Trophoblast cell (in vitro differentiated cells and primary cell): ENCODE measurements at regions not wholly inside any gene's neighbourhood (a gene's known extent, or its start where the extent isn't known, plus 50 kb on each side); places are given as distances from the start of the nearest gene placed in this dataset.
A peak's percentile ranks its signal among the peaks of the same experiment; 100 is the strongest.

Experiments
- DNase-seq, 2 donors: peaks; one replicate each; pipeline ENCODE4 v3.0.0-alpha.2; 2016
- H2AFZ ChIP-seq: 2 replicates; pipeline ENCODE4 v1.6.1; 2013; ENCODE audit warnings: low read length, moderate library complexity, mild to moderate bottlenecking; ENCODE audit not compliant: insufficient read depth, poor library complexity
- H2AK5ac ChIP-seq: 2 replicates; pipeline ENCODE4 v1.6.1; 2013; ENCODE audit warnings: mild to moderate bottlenecking, low read length
- H2BK120ac ChIP-seq: 2 replicates; pipeline ENCODE4 v1.6.1; 2013; ENCODE audit warnings: low read length, mild to moderate bottlenecking, moderate library complexity; ENCODE audit not compliant: insufficient read depth, poor library complexity
- H2BK12ac ChIP-seq: 2 replicates; pipeline ENCODE4 v1.6.1; 2013; ENCODE audit warnings: mild to moderate bottlenecking, low read length, moderate library complexity
- H2BK5ac ChIP-seq: 2 replicates; pipeline ENCODE4 v1.6.1; 2013; ENCODE audit warnings: low read length, low read depth, moderate library complexity, mild to moderate bottlenecking; ENCODE audit not compliant: poor library complexity
- H3K14ac ChIP-seq: 2 replicates; pipeline ENCODE4 v1.6.1; 2013; ENCODE audit warnings: mild to moderate bottlenecking, low read length
- H3K18ac ChIP-seq: 2 replicates; pipeline ENCODE4 v1.6.1; 2013; ENCODE audit warnings: mild to moderate bottlenecking, low read length
- H3K23ac ChIP-seq: 2 replicates; pipeline ENCODE4 v1.6.1; 2013; ENCODE audit warnings: low read length
- H3K27ac ChIP-seq: 2 replicates; pipeline ENCODE4 v1.5.1; 2013; ENCODE audit warnings: low read depth, mild to moderate bottlenecking, inconsistent platforms, low read length, moderate library complexity
- H3K27me3 ChIP-seq: 2 replicates; pipeline ENCODE4 v1.6.1; 2013; ENCODE audit warnings: inconsistent platforms, mild to moderate bottlenecking, low read length, moderate library complexity; ENCODE audit not compliant: insufficient read depth
- H3K36me3 ChIP-seq, 2 experiments: 1 replicate in 1 of 2; 2 replicates in 1 of 2; pipeline ENCODE4 v1.6.1; 2013; ENCODE audit warnings: low read length in 2 of 2, mild to moderate bottlenecking in 2 of 2, moderate library complexity in 1 of 2; ENCODE audit not compliant: insufficient read depth in 2 of 2, control insufficient read depth in 1 of 2
- H3K4ac ChIP-seq: 2 replicates; pipeline ENCODE4 v1.6.1; 2013; ENCODE audit warnings: low read depth, mild to moderate bottlenecking, low read length, moderate library complexity
- H3K4me1 ChIP-seq, 2 experiments: 1 replicate in 1 of 2; 2 replicates in 1 of 2; pipeline ENCODE4 v1.6.1; 2013; ENCODE audit warnings: low read length in 2 of 2, mild to moderate bottlenecking in 2 of 2, moderate library complexity in 1 of 2; ENCODE audit not compliant: insufficient read depth in 2 of 2, control insufficient read depth in 1 of 2
- H3K4me2 ChIP-seq: 2 replicates; pipeline ENCODE4 v1.6.1; 2013; ENCODE audit warnings: inconsistent platforms, mild to moderate bottlenecking, low read length, moderate library complexity
- H3K4me3 ChIP-seq: 2 replicates; pipeline ENCODE4 v1.5.1; 2013; ENCODE audit warnings: mild to moderate bottlenecking, low read depth, low read length, inconsistent platforms
- H3K79me1 ChIP-seq: one replicate; pipeline ENCODE4 v1.6.1; 2013; ENCODE audit warnings: low read length
- H3K79me2 ChIP-seq: 2 replicates; pipeline ENCODE4 v1.6.1; 2013; ENCODE audit warnings: low read length, mild to moderate bottlenecking; ENCODE audit not compliant: control insufficient read depth, insufficient read depth, poor library complexity
- H3K9ac ChIP-seq: 2 replicates; pipeline ENCODE4 v1.6.1; 2013; ENCODE audit warnings: mild to moderate bottlenecking, low read length
- H3K9me3 ChIP-seq: 2 replicates; pipeline ENCODE4 v1.6.1; 2013; ENCODE audit warnings: low read depth, mild to moderate bottlenecking, control low read depth, inconsistent platforms, low read length; ENCODE audit not compliant: insufficient read depth
- H4K12ac ChIP-seq: 2 replicates; pipeline ENCODE4 v1.6.1; 2013; ENCODE audit warnings: low read depth, mild to moderate bottlenecking, low read length, moderate library complexity
- H4K8ac ChIP-seq: 2 replicates; pipeline ENCODE4 v1.6.1; 2013; ENCODE audit warnings: low read depth, mild to moderate bottlenecking, low read length, moderate library complexity
- H4K91ac ChIP-seq: one replicate; pipeline ENCODE4 v1.6.1; 2013; ENCODE audit warnings: low read depth, mild to moderate bottlenecking, low read length, moderate library complexity
- WGBS: extraction: QIAGEN DNeasy Blood & Tissue Kit; methylation state at CpG from one replicate; pipeline ENCODE4 v1.1.7; 2013; ENCODE audit warnings: missing lambda C conversion rate; ENCODE audit not compliant: insufficient read length, insufficient coverage; ENCODE audit errors: extremely low coverage; 5-methylcytosine and 5-hydroxymethylcytosine counted together

DNA sequence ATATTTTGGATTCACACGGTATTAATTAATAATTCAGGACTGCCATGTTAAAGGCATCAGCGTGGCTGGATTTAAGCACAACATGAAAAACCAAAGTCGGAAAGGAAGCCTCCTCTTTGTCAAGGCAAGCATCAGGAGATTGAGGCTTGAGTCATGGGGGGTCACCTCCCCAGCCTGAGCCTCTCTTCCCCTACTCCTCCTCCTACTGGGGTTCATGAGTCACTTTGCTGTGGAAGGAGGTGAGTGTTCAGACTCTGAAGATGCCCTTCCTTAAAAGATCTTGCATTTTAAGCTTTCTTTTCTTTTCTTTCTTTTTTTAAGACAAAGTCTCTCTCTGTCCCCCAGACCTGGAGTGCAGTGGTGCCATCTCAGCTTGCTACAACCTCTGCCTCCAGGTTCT lies 235.3 kb upstream of the USP9Y start:
- H2AFZ ChIP-seq: no peak overlapping the region
- H3K36me3 ChIP-seq: no peaks in the 10 kb centered on the region
- no peak overlapping the region for H3K14ac ChIP-seq
- no peak overlapping the region for H4K12ac ChIP-seq
- no peak overlapping the region for H3K23ac ChIP-seq
- no peak overlapping the region for H4K8ac ChIP-seq
- H3K27me3 ChIP-seq: no peaks in the 10 kb centered on the region
- no peak overlapping the region for H4K91ac ChIP-seq
- no peak overlapping the region for H3K9ac ChIP-seq
- no peaks in the 10 kb centered on the region for H3K79me1 ChIP-seq
- no peak overlapping the region for H2AK5ac ChIP-seq
- no peak for DNase-seq
- no peak overlapping the region for H2BK5ac ChIP-seq
- no peaks in the 10 kb centered on the region for H3K9me3 ChIP-seq
- WGBS: no CpG with 5 or more reads among the region's 3 CpGs
- H3K4ac ChIP-seq: no peak overlapping the region
- no peak overlapping the region for H2BK12ac ChIP-seq
- H3K4me1 ChIP-seq: no peaks in the 10 kb centered on the region
- no peak overlapping the region for H3K27ac ChIP-seq
- H3K4me2 ChIP-seq: no peak overlapping the region
- no peak overlapping the region for H3K4me3 ChIP-seq
- H3K18ac ChIP-seq: no peak overlapping the region
- no peak overlapping the region for H2BK120ac ChIP-seq
- H3K79me2 ChIP-seq: no peaks in the 10 kb centered on the region

DNA sequence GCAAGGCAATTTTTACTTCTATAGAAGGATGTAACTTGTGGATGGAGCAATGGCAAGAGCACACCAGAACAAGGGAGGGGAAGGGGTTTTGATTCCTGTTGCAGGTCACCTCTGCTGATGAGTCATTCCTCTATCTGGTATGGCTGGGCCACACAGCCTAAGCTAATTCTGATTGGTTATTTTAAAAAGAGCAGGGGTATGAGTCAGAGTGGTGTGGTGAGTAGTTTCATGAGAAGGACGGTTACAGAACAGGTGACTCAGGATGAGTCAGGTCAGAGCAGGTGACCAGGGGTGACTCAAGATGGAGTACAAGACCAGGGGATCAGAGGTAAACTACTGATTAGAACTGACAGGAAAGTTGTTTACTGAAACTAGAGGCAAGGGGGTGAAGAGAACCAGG lies 231.9 kb upstream of the USP9Y start:
- no CpG with 5 or more reads among the region's 1 CpG for WGBS
- Histone ChIP-seq H3K4me2 (no peak overlapping the region), H2AFZ (no peak overlapping the region), H2BK5ac (no peak overlapping the region), H3K9me3 (no peaks in the 10 kb centered on the region), H3K23ac (no peak overlapping the region), H2BK120ac (no peak overlapping the region), H4K12ac (no peak overlapping the region), H2AK5ac (no peak overlapping the region), H3K14ac (no peak overlapping the region), H3K27ac (no peak overlapping the region), H3K79me2 (no peaks in the 10 kb centered on the region), H3K4me1 (no peaks in the 10 kb centered on the region), H2BK12ac (no peak overlapping the region), H4K8ac (no peak overlapping the region), H3K9ac (no peak overlapping the region), H3K4me3 (no peak overlapping the region), H3K79me1 (no peaks in the 10 kb centered on the region), H3K36me3 (no peaks in the 10 kb centered on the region), H4K91ac (no peak overlapping the region), H3K18ac (no peak overlapping the region), H3K27me3 (no peaks in the 10 kb centered on the region), H3K4ac (no peak overlapping the region)
- DNase-seq: peak in 1 of 2 donors; percentile 35

DNA sequence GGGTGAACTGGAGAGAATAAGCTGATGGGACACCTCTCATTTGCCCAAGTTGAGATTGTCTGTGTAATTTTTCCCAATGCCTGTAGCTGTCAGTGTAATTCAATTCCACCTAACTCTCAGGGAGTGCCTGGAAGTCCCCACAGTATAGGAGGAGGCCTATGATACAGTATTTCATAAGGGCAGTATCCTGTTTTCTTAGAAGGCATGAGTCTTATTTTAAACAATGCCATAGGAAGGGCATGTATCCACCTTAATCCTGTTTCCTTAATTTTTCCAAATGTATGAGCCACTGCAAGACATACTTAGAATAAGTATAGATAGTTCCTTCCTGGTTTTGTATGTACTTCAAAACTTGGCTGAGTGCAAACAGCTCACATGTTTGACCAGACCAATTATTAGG lies 226.6 kb upstream of the USP9Y start:
- no peak overlapping the region for H3K27ac ChIP-seq
- H4K8ac ChIP-seq: no peak overlapping the region
- H3K14ac ChIP-seq: no peak overlapping the region
- H2AK5ac ChIP-seq: no peak overlapping the region
- H3K79me2 ChIP-seq: no peaks in the 10 kb centered on the region
- H3K4me2 ChIP-seq: no peak overlapping the region
- no peak overlapping the region for H2AFZ ChIP-seq
- no peak overlapping the region for H3K4ac ChIP-seq
- no peaks in the 10 kb centered on the region for H3K9me3 ChIP-seq
- H3K36me3 ChIP-seq: no peaks in the 10 kb centered on the region
- no peak overlapping the region for H3K9ac ChIP-seq
- no peaks in the 10 kb centered on the region for H3K79me1 ChIP-seq
- H3K23ac ChIP-seq: no peak overlapping the region
- no peak for DNase-seq
- no peak overlapping the region for H3K4me3 ChIP-seq
- no peaks in the 10 kb centered on the region for H3K27me3 ChIP-seq
- no peak overlapping the region for H2BK12ac ChIP-seq
- no peak overlapping the region for H3K18ac ChIP-seq
- H4K12ac ChIP-seq: no peak overlapping the region
- no peak overlapping the region for H2BK120ac ChIP-seq
- no peak overlapping the region for H4K91ac ChIP-seq
- H3K4me1 ChIP-seq: no peaks in the 10 kb centered on the region
- no peak overlapping the region for H2BK5ac ChIP-seq

DNA sequence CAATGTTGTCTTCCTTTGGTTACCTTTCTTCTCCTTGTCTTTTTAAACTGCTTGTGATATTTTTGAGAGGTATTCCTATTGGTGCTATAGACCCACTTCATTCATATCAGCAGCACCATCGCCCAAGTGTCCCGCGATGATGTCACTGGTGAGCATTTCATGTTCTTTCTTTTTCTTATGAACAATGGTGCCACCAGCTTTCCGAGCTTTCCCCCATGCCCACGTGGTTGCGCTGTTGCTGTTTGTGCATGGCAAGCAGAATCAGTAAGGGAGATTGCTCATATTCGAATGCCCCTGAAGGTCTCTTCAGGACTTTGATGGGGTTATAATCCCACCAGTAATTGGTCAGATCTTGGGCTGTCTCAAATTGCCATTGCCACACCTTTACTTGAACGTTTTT lies 221.6 kb upstream of the USP9Y start:
- H2BK5ac ChIP-seq: no peak overlapping the region
- H3K27ac ChIP-seq: no peak overlapping the region

More for the DNA sequence above, 221.6 kb upstream of the USP9Y start:
- Histone ChIP-seq H3K4ac (no peak overlapping the region), H2AK5ac (no peak overlapping the region), H2BK120ac (no peak overlapping the region), H3K4me2 (no peak overlapping the region), H4K12ac (no peak overlapping the region), H3K79me2 (no peaks in the 10 kb centered on the region), H3K14ac (no peak overlapping the region), H3K9me3 (no peaks in the 10 kb centered on the region), H3K4me1 (no peaks in the 10 kb centered on the region), H3K36me3 (no peaks in the 10 kb centered on the region), H3K18ac (no peak overlapping the region), H4K91ac (no peak overlapping the region), H2BK12ac (no peak overlapping the region), H3K27me3 (no peaks in the 10 kb centered on the region), H3K23ac (no peak overlapping the region), H3K79me1 (no peaks in the 10 kb centered on the region), H3K9ac (no peak overlapping the region), H3K4me3 (no peak overlapping the region), H2AFZ (no peak overlapping the region), H4K8ac (no peak overlapping the region)
- no CpG with 5 or more reads among the region's 8 CpGs for WGBS
- DNase-seq: no peak
